ENCODE measurements at regions not wholly inside any gene's neighbourhood (a gene's known extent, or its start where the extent isn't known, plus 50 kb on each side); places are given as distances from the start of the nearest gene placed in this dataset.

- H3K9me3 ChIP-seq: peaks cover 0 to 27% (median 19%) of the 10 kb centered on the region in 8 donors
- no peak overlapping the region for H3K27ac ChIP-seq
- no peak overlapping the region for H3K4me3 ChIP-seq
- intact Hi-C loops (cut with DNase I; ENCODE audit: low total_unique reads): no loop called here
- WGBS, 5 donors: 67 to 91% (median 86%) methylated on average over 11 of the region's 11 CpGs
- H3K36me3 ChIP-seq: no peaks in the 10 kb centered on the region
- no peaks in the 10 kb centered on the region for H3K27me3 ChIP-seq (replicated peaks in 1 of 7)
- DNase-seq: no peak
- TF ChIP-seq POLR2AphosphoS5 (IDR thresholded peaks at IDR 0.05): no peak
- TF ChIP-seq POLR2A (IDR thresholded peaks at IDR 0.05): no peak
- TF ChIP-seq CTCF (IDR thresholded peaks at IDR 0.05 in 8 of 11, conservative IDR thresholded peaks at IDR 0.05 in 3 of 11): no peak
- H3K4me1 ChIP-seq: peaks cover 0 to 14% (median 1%) of the 10 kb centered on the region in 6 donors
Observed at GRCh38 chr22:49515475-49515874, 312.2 kb downstream of the BRD1 start.

DNA sequence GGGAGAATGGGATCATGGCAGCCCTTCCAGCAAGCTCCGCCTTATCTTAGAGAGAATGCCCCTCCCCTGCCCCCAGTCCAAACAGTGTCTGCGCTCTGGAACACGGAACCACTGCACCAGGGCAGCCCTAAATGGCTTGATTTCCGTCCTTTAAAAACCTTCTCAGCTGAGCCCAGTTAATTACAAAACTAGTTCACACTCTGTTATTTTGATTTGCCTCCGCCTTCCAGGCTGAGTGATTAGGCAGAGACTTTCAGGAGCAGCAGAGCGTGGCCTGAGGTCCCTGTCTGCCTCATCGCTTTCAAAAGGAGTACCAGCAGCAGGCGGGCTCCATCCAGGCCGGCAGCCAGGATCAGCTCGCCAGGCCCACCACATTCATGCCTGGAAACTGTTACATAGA lies 313.0 kb downstream of the BRD1 start:
- Histone ChIP-seq H3K4me1 (peaks cover 0 to 14% (median 1%) of the 10 kb centered on the region in 6 donors), H3K27ac (no peak overlapping the region), H3K36me3 (no peaks in the 10 kb centered on the region), H3K9me3 (peaks cover 0 to 32% (median 25%) of the 10 kb centered on the region in 8 donors), H3K4me3 (no peak overlapping the region), H3K27me3 (replicated peaks in 1 of 7) (no peaks in the 10 kb centered on the region)
- TF ChIP-seq POLR2AphosphoS5 (IDR thresholded peaks at IDR 0.05) (no peak), POLR2A (IDR thresholded peaks at IDR 0.05) (no peak), CTCF (IDR thresholded peaks at IDR 0.05 in 8 of 11, conservative IDR thresholded peaks at IDR 0.05 in 3 of 11) (no peak)
- intact Hi-C loops (cut with DNase I; ENCODE audit: low total_unique reads): no loop called here
- peak; percentile 36 for DNase-seq
- 85 to 92% (median 87%) methylated on average over 10 of the region's 10 CpGs for WGBS, 5 donors

GRCh38 chr22:49514211-49514610 lies 313.5 kb downstream of the BRD1 start:
- Histone ChIP-seq H3K4me3 (no peak overlapping the region), H3K27me3 (replicated peaks in 1 of 7) (no peaks in the 10 kb centered on the region), H3K4me1 (peaks cover 0 to 14% (median 1%) of the 10 kb centered on the region in 6 donors), H3K27ac (no peak overlapping the region), H3K9me3 (peaks cover 0 to 36% (median 25%) of the 10 kb centered on the region in 8 donors), H3K36me3 (no peaks in the 10 kb centered on the region)
- TF ChIP-seq POLR2AphosphoS5 (IDR thresholded peaks at IDR 0.05) (no peak), CTCF (IDR thresholded peaks at IDR 0.05 in 8 of 11, conservative IDR thresholded peaks at IDR 0.05 in 3 of 11) (no peak), POLR2A (IDR thresholded peaks at IDR 0.05) (no peak)
- DNase-seq: peak; percentile 33
- 85 to 87% (median 87%) methylated on average over 11 of the region's 11 CpGs for WGBS, 5 donors
- intact Hi-C loops (cut with DNase I; ENCODE audit: low total_unique reads): no loop called here

DNA sequence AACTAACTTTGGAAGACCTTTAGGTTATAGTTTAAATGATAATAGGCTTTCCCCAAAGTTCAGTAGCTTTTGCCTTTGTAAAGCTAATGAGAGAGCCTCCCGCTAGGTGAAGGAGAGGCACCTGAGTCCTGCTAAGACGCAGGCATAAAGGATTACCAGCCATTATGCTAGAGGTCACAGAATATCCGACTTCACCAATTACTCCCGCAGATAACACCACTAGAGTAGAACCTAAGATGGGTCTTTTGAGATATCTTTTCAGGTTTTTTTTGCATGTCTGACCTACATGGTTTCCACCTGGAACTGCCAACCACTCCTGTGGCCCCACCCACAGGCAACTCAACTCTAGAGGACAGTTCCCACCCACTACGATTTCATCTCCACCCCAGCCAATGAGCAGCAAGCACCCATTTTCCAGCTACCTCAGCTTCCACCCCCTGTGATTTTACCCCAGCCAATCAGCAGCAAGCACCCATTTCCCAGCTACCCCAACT lies 314.3 kb downstream of the BRD1 start:
- intact Hi-C loops (cut with DNase I; ENCODE audit: low total_unique reads): no loop called here
- DNase-seq: no peak
- Histone ChIP-seq H3K27me3 (replicated peaks in 1 of 7) (no peaks in the 10 kb centered on the region), H3K27ac (no peak overlapping the region), H3K4me3 (no peak overlapping the region), H3K36me3 (peaks cover 0 to 2% (median 0%) of the 10 kb centered on the region in 6 donors), H3K9me3 (peaks cover 0 to 36% (median 25%) of the 10 kb centered on the region in 8 donors), H3K4me1 (peaks cover 0 to 14% (median 1%) of the 10 kb centered on the region in 6 donors)
- TF ChIP-seq POLR2A (IDR thresholded peaks at IDR 0.05) (no peak), POLR2AphosphoS5 (IDR thresholded peaks at IDR 0.05) (no peak), CTCF (IDR thresholded peaks at IDR 0.05 in 8 of 11, conservative IDR thresholded peaks at IDR 0.05 in 3 of 11) (no peak)
- 85 to 95% (median 89%) methylated on average over 5 of the region's 5 CpGs for WGBS, 5 donors

Data from spleen (tissue), 11 donors.